Keratinocyte (primary cell): ENCODE measurements at regions not wholly inside any gene's neighbourhood (a gene's known extent, or its start where the extent isn't known, plus 50 kb on each side); places are given as distances from the start of the nearest gene placed in this dataset.

ENCODE experiments used
- CTCF ChIP-seq, 3 experiments: IDR thresholded peaks in 1 of 3; conservative IDR thresholded peaks in 1 of 3; optimal IDR thresholded peaks in 1 of 3; 2 replicates in 2 of 3; 3 replicates in 1 of 3; pipeline versions ENCODE3 to v1.5.1; 2011; ENCODE audit warnings: low read length in 3 of 3, mild to moderate bottlenecking in 3 of 3, moderate library complexity in 2 of 3, control low read depth in 1 of 3, inconsistent platforms in 1 of 3; ENCODE audit not compliant: insufficient read depth in 2 of 3; ENCODE audit errors: extremely low read depth in 1 of 3
- EZH2 ChIP-seq: IDR thresholded peaks from one replicate; pipeline ENCODE4 v1.6.1; 2012; ENCODE audit warnings: inconsistent platforms, mild to moderate bottlenecking, low read length, moderate library complexity

- TF ChIP-seq CTCF (optimal IDR thresholded peaks at IDR 0.05 in 1 of 3, IDR thresholded peaks at IDR 0.05 in 1 of 3, conservative IDR thresholded peaks at IDR 0.05 in 1 of 3; ENCODE audit: extremely low read depth in 1 of 3, insufficient read depth in 2 of 3, low read length in 3 of 3), result no peak
- no peak for TF ChIP-seq EZH2
Observed at GRCh38 chr5:85159395-85159794, 774.7 kb upstream of the EDIL3 start.
